DND-41 (cell line): ENCODE measurements at regions not wholly inside any gene's neighbourhood (a gene's known extent, or its start where the extent isn't known, plus 50 kb on each side); places are given as distances from the start of the nearest gene placed in this dataset.

ENCODE experiments used
- ATAC-seq: fragments of 200-7000 bp; cut with Tn5 transposase; 3 replicates; pipeline ENCODE4 v1.9.1; 2021; ENCODE audit warnings: low read depth; ENCODE audit not compliant: insufficient read depth
- DNase-seq: peaks from one replicate; pipeline ENCODE4 v3.0.0-alpha.2; 2020
- H2AFZ ChIP-seq: 2 replicates; pipeline ENCODE4 v1.6.0; 2012; ENCODE audit warnings: low read depth, low read length
- H3K27ac ChIP-seq: 2 replicates; pipeline ENCODE4 v1.5.1; 2012; ENCODE audit warnings: low read length, inconsistent platforms
- H3K27me3 ChIP-seq: fragments of 200-600 bp; sonication (generic); 2 replicates; pipeline ENCODE4 v1.6.0; 2012; ENCODE audit warnings: low read length, mild to moderate bottlenecking, inconsistent platforms; ENCODE audit not compliant: insufficient read depth, poor library complexity
- H3K36me3 ChIP-seq: 2 replicates; pipeline ENCODE4 v1.5.1; 2012; ENCODE audit warnings: low read length, inconsistent platforms; ENCODE audit not compliant: insufficient read depth
- H3K4me1 ChIP-seq: 2 replicates; pipeline ENCODE4 v1.5.1; 2012; ENCODE audit warnings: mild to moderate bottlenecking, low read length; ENCODE audit not compliant: insufficient read depth
- H3K4me2 ChIP-seq: 2 replicates; pipeline ENCODE4 v1.6.0; 2012; ENCODE audit warnings: mild to moderate bottlenecking, moderate library complexity, low read length, inconsistent platforms; ENCODE audit not compliant: insufficient read depth
- H3K4me3 ChIP-seq, 2 experiments: fragments of 200-600 bp in 1 of 2; shearing (Covaris generic) in 1 of 2; 2 replicates each; pipeline ENCODE4 v1.5.1; 2012 to 2016; ENCODE audit warnings: inconsistent platforms in 2 of 2, low read length in 2 of 2, mild to moderate bottlenecking in 2 of 2, low read depth in 1 of 2, moderate library complexity in 1 of 2
- H3K79me2 ChIP-seq: 2 replicates; pipeline ENCODE4 v1.6.0; 2012; ENCODE audit warnings: low read length, inconsistent platforms; ENCODE audit not compliant: insufficient read depth
- H3K9ac ChIP-seq: 2 replicates; pipeline ENCODE4 v1.6.0; 2012; ENCODE audit warnings: low read depth, mild to moderate bottlenecking, inconsistent platforms, low read length, moderate library complexity
- H3K9me3 ChIP-seq: 2 replicates; pipeline ENCODE4 v1.5.1; 2012; ENCODE audit warnings: low read length, moderate library complexity, mild to moderate bottlenecking, inconsistent platforms; ENCODE audit not compliant: insufficient read depth, severe bottlenecking
- H4K20me1 ChIP-seq: 2 replicates; pipeline ENCODE4 v1.6.0; 2012; ENCODE audit warnings: low read length; ENCODE audit not compliant: insufficient read depth
- CTCF ChIP-seq: IDR thresholded peaks from 2 replicates; pipeline ENCODE4 v1.5.1; 2012; ENCODE audit warnings: borderline replicate concordance, low read length, moderate library complexity, mild to moderate bottlenecking; ENCODE audit not compliant: poor library complexity, severe bottlenecking; ENCODE audit errors: extremely low read depth
- EZH2 ChIP-seq: IDR thresholded peaks from 3 replicates; pipeline ENCODE4 v1.6.1; 2012; ENCODE audit warnings: borderline replicate concordance, low read depth, mild to moderate bottlenecking, moderate library complexity, low read length, inconsistent platforms; ENCODE audit not compliant: severe bottlenecking

- Histone ChIP-seq H3K9me3 (no peaks in the 10 kb centered on the region), H3K9ac (no peak overlapping the region), H3K4me3 (no peak overlapping the region), H3K4me2 (no peak overlapping the region), H3K27me3 (peaks cover 9% of the 10 kb centered on the region), H4K20me1 (no peaks in the 10 kb centered on the region; the same call in 1 of the 2 replicates), H3K36me3 (no peaks in the 10 kb centered on the region), H3K79me2 (no peaks in the 10 kb centered on the region), H3K4me1 (no peaks in the 10 kb centered on the region), H2AFZ (no peak overlapping the region), H3K27ac (no peak overlapping the region)
- no peak for ATAC-seq
- no peak for DNase-seq
- no peak for TF ChIP-seq EZH2
- TF ChIP-seq CTCF, result no peak
Measured at GRCh38 chr7:36071605-36072004, 81.4 kb upstream of the EEPD1 start.

GRCh38 chr7:36072620-36073019, 80.4 kb upstream of the EEPD1 start:
- no peak overlapping the region for H3K27ac ChIP-seq
- no peak overlapping the region for H3K9ac ChIP-seq
- no peaks in the 10 kb centered on the region for H3K9me3 ChIP-seq
- no peak overlapping the region for H3K4me3 ChIP-seq
- H2AFZ ChIP-seq, result no peak overlapping the region
- peaks cover 9% of the 10 kb centered on the region for H3K27me3 ChIP-seq
- DNase-seq (no peak), ATAC-seq (no peak)
- no peaks in the 10 kb centered on the region for H3K4me1 ChIP-seq
- H3K79me2 ChIP-seq, result no peaks in the 10 kb centered on the region
- H4K20me1 ChIP-seq, result no peaks in the 10 kb centered on the region; the same call in 1 of the 2 replicates
- H3K4me2 ChIP-seq, result no peak overlapping the region
- TF ChIP-seq EZH2 (no peak), CTCF (no peak)
- H3K36me3 ChIP-seq, result no peaks in the 10 kb centered on the region

- H3K9me3 ChIP-seq, result no peaks in the 10 kb centered on the region
- H3K4me1 ChIP-seq, result no peaks in the 10 kb centered on the region
- DNase-seq (no peak), ATAC-seq (no peak)
- no peaks in the 10 kb centered on the region for H3K36me3 ChIP-seq
- peaks cover 7% of the 10 kb centered on the region for H3K27me3 ChIP-seq
- no peak overlapping the region for H3K4me2 ChIP-seq
- H3K9ac ChIP-seq, result no peak overlapping the region
- H2AFZ ChIP-seq, result no peak overlapping the region
- TF ChIP-seq CTCF (no peak), EZH2 (no peak)
- H4K20me1 ChIP-seq, result no peaks in the 10 kb centered on the region; the same call in 1 of the 2 replicates
- no peaks in the 10 kb centered on the region for H3K79me2 ChIP-seq
- no peak overlapping the region for H3K27ac ChIP-seq
- H3K4me3 ChIP-seq, result no peak overlapping the region
Measured at GRCh38 chr7:36075561-36075960, 77.5 kb upstream of the EEPD1 start.

GRCh38 chr7:36076074-36076473, 77.0 kb upstream of the EEPD1 start:
- no peak for DNase-seq
- peaks cover 7% of the 10 kb centered on the region for H3K27me3 ChIP-seq
- TF ChIP-seq CTCF (no peak), EZH2 (no peak)

More at GRCh38 chr7:36076074-36076473, 77.0 kb upstream of the EEPD1 start:
- ATAC-seq, result no peak
- no peak overlapping the region for H3K4me3 ChIP-seq
- H3K36me3 ChIP-seq, result no peaks in the 10 kb centered on the region
- no peak overlapping the region for H3K9ac ChIP-seq
- H2AFZ ChIP-seq, result no peak overlapping the region
- no peaks in the 10 kb centered on the region for H3K4me1 ChIP-seq
- H4K20me1 ChIP-seq, result no peaks in the 10 kb centered on the region; the same call in 1 of the 2 replicates
- no peak overlapping the region for H3K27ac ChIP-seq
- H3K79me2 ChIP-seq, result no peaks in the 10 kb centered on the region
- H3K9me3 ChIP-seq, result no peaks in the 10 kb centered on the region
- no peak overlapping the region for H3K4me2 ChIP-seq
